ENCODE measurements at regions not wholly inside any gene's neighbourhood (a gene's known extent, or its start where the extent isn't known, plus 50 kb on each side); places are given as distances from the start of the nearest gene placed in this dataset.

DNA sequence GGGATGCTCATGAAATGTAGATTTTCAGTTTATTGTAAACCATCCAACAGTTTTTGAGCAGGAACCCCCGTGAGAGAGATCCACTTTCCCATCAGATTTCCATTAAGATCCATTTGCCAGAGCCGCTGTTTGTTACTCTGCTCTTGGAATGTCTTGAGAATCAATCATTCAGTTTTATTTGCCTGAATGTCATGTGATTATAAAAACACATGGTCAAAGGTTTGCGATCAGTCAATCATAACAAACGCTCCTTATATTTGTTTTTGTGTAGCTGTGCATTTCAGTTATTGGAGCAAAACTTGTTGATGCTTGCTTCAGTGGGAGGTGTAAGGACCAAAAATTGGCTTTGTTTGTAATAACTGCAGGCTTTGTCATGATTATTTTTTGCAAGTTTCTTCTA is 155.8 kb upstream of the RHOBTB1 start:
- DNase-seq (ENCODE audit: low read depth in 2 of 3, low spot score in 1 of 3), result no peak

DNA sequence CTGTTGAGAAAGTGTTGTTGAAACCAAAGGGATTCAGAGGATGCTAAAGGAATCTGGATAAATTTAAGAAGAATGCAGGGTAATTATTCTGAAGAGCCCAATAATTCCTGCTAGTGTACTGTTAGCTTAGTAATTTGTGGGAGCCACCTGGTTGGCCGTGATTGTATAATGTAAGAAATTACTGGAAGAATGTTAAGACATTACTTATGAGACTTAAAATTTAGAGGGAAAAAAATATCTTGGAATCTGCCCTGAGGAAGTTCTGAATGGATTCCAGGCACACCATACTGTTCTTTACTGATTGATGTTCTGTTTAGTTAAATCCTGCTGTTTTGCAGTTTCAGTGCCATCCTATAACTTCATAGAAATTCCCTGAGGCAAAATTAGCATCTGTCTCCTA is 155.0 kb upstream of the RHOBTB1 start:
- no peak for DNase-seq (ENCODE audit: low read depth in 2 of 3, low spot score in 1 of 3)

- DNase-seq (ENCODE audit: low read depth in 2 of 3, low spot score in 1 of 3), result no peak
These were observed 153.0 kb upstream of the RHOBTB1 start for GRCh38 chr10:61097026-61097425.

DNA sequence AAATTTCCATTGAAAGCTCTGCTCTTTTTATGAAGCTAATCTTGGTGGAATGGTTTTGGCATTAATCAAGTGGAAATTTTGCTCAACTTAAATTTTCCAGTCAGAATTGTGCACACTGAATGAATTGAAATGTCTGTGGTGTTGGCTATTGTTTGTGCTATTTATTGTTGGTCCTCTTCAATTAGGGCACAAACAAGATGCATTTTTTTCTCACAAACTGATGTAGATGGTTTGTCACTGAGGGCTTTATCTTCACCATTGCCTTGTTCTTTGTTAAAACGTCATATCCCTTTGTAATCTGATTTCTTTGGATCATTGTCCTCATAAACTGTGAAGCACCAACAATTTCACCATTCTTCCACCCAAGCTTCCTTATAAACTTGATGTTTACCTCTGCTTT is 152.1 kb upstream of the RHOBTB1 start:
- DNase-seq (ENCODE audit: low read depth in 2 of 3, low spot score in 1 of 3), result no peak

DNA sequence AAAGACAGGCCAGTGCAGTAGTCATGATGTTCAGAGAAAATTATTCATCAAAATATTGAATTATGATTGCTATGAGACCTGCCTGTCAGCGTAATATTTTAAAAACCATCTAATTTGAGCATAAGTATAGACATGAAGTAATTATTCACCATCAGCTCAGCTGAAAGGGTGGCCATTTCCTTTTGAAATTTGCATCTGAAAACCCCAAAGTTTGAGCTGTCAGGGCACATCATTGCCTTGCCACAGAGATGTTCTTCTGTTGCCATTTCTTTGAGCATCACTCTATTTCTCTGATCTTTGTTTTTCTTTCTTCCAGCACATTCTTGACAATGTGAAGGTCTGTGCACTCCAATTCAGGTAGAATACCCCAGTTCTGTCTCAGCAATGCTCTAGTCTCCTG is 147.5 kb upstream of the RHOBTB1 start:
- DNase-seq (ENCODE audit: low read depth in 2 of 3, low spot score in 1 of 3), result no peak

GRCh38 chr10:61089251-61089650 is 145.3 kb upstream of the RHOBTB1 start:
- DNase-seq (ENCODE audit: low read depth in 2 of 3, low spot score in 1 of 3), result no peak

- no peak for DNase-seq (ENCODE audit: low read depth in 2 of 3, low spot score in 1 of 3)
These were observed 140.5 kb upstream of the RHOBTB1 start for GRCh38 chr10:61084493-61084892.

- DNase-seq (ENCODE audit: low read depth in 2 of 3, low spot score in 1 of 3), result no peak
These were observed 137.3 kb upstream of the RHOBTB1 start for GRCh38 chr10:61081301-61081700.

DNA sequence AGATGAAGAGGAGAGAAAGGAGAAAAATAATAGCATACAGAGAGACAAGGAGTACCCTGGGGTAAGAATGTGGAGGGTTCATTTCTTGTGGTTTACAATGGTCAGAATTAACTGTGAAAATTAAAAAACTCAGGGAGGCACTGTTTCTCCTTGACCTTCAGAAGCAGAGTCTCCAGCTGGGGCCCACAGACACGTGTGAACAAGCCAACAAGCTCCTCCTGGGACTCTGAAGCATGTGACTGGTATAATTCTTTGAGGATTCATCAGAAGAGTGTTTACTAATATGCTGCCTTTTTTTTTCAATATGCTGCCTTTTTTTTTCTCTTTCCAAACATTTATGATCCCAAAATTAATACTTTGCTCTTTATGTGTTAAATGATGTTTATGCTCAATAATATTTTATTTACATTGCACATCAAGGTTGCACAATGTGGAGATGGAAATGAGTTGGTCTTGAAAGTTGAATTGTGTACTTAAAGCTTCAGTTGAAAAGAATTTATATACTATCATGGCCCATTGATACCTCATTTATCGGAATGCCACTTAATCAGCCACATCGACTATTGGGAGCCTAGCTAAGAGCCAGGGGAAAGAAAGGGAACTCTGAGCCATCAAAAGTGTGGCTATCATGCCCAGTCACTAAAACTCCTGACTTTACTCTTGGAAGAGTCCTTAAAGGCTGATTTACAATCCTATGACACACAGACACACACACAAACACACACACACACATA is 134.7 kb upstream of the RHOBTB1 start:
- no peak for DNase-seq (ENCODE audit: low read depth in 2 of 3, low spot score in 1 of 3)

DNA sequence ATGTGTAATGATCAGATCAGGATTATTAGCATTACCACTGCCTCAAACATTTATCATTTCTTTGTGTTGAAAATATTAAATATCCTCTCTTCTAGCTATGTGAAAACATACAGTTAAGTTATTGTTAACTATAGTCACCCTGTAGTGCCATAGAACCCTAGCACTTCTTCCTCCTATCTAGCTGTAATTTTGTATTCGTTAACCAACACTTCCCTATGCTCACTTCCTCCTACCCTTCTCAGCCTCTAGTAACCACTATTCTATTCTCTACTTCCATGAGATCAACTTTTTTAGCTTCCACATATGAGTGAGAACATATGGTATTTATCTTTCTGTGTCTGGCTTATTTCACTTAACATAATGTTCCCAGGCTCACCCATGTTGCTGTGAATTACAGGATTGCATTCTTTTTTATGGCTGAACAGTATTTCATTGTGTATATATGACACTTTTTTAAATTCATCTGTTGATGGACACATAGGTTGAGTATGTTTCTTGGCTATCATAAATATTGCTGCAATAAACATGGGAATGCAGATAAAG is 132.7 kb upstream of the RHOBTB1 start:
- no peak for DNase-seq (ENCODE audit: low read depth in 2 of 3, low spot score in 1 of 3)

DNA sequence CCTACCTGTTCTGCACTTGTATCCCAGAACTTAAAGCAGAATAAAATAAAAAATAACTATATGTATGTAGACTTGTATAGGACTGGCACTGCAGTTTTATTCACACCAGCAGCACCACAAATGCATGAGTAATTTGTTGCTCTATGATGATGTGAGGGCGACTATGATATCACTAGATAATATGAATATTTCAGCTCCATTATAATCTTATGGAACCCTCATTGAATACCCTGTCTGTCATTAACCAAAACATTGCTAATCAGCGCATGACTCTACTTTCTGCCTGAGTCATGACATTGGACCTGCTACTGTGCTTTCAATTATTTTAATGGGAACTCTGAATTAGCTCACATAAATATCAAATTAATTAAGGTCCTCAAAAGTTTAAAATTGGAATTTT is 129.4 kb upstream of the RHOBTB1 start:
- no peak for DNase-seq (ENCODE audit: low read depth in 2 of 3, low spot score in 1 of 3)

- no peak for DNase-seq (ENCODE audit: low read depth in 2 of 3, low spot score in 1 of 3)
These were observed 127.6 kb upstream of the RHOBTB1 start for GRCh38 chr10:61071580-61071979.

- DNase-seq (ENCODE audit: low read depth in 2 of 3, low spot score in 1 of 3), result no peak
These were observed 124.5 kb upstream of the RHOBTB1 start for GRCh38 chr10:61068471-61068870.

- no peak for DNase-seq (ENCODE audit: low read depth in 2 of 3, low spot score in 1 of 3)
These were observed 123.8 kb upstream of the RHOBTB1 start for GRCh38 chr10:61067671-61068336.

DNA sequence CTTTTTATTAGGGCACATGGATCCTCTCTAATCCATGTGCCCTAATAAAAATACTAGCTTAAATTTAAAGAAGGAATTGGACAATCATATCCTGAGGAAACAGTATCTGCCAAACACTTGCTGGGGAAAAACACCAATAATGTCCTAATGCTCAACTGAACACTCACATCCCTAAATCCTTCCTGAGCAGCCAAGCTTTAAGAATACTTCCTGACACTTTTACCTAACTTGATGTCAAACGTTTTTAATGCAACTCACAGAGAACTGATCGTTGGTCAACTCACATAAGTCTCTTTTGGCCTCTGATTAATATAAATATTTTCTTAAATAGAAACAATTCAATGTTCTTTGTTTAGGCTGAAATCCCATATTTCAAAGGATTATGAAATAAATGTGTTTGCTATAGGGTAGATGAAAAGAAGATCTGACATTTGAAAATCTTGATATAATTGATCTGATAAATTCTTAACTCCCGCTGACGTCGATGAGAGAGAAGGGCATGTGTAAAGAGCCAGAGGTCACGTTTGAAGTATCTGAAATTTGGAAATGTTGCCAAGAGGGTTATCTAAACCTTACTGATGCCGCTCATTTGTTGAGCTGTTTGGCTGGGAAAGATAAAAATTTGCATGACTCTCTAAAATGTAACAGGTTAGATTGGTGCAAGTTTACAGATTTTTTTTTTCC is 122.8 kb upstream of the RHOBTB1 start:
- no peak for DNase-seq (ENCODE audit: low read depth in 2 of 3, low spot score in 1 of 3)

GRCh38 chr10:61065051-61065450 is 121.1 kb upstream of the RHOBTB1 start:
- DNase-seq (ENCODE audit: low read depth in 2 of 3, low spot score in 1 of 3), result no peak

GRCh38 chr10:61064356-61064755 is 120.4 kb upstream of the RHOBTB1 start:
- no peak for DNase-seq (ENCODE audit: low read depth in 2 of 3, low spot score in 1 of 3)

- no peak for DNase-seq (ENCODE audit: low read depth in 2 of 3, low spot score in 1 of 3)
These were observed 119.9 kb upstream of the RHOBTB1 start for GRCh38 chr10:61063901-61064300.

GRCh38 chr10:61063034-61063433 is 119.0 kb upstream of the RHOBTB1 start:
- DNase-seq (ENCODE audit: low read depth in 2 of 3, low spot score in 1 of 3), result no peak

- DNase-seq (ENCODE audit: low read depth in 2 of 3, low spot score in 1 of 3), result no peak
These were observed 118.0 kb upstream of the RHOBTB1 start for GRCh38 chr10:61061923-61062504.

DNA sequence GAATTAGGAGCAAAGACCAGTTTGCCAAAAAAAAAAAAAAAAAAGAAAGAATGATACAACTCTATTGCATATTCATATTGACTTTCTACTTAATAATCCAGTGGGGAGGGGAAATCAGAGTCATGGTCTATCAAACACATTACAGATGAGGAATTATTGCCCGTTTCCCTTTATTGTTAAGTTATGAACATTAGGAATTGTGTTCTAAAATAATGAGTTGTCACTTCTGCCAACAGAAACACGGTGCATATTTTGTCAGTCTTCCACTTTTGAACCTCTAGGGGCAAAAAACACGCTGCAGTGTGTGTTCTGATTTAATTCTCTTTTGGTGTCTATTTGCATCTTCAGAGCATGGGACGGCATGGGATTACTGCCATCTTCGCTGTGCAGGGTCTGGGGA is 115.7 kb upstream of the RHOBTB1 start:
- no peak for DNase-seq (ENCODE audit: low read depth in 2 of 3, low spot score in 1 of 3)
